HG03442 (cell line): ENCODE measurements at regions not wholly inside any gene's neighbourhood (a gene's known extent, or its start where the extent isn't known, plus 50 kb on each side); places are given as distances from the start of the nearest gene placed in this dataset.
"Not testable (repeated sequence)": the region's sequence is repeated elsewhere in the genome, so short reads cannot be mapped to it uniquely, and the experiment has no call there.

ENCODE experiments used
- ATAC-seq: cut with Tn5 transposase; IDR thresholded peaks from one replicate; pipeline ENCODE4 v1.9.1; 2021; ENCODE audit warnings: mild to moderate bottlenecking, moderate library complexity; ENCODE audit not compliant: unreplicated experiment

GRCh38 chr3:124133366-124133940 is 141.5 kb upstream of the ROPN1 start:
- no peak for ATAC-seq

- ATAC-seq, result no peak
These were observed 145.3 kb upstream of the ROPN1 start for GRCh38 chr3:124137216-124137615.

- no peak for ATAC-seq
These were observed 146.2 kb upstream of the ROPN1 start for GRCh38 chr3:124138148-124138547.

GRCh38 chr3:124140746-124141145 is 148.8 kb upstream of the ROPN1 start:
- ATAC-seq, result no peak

GRCh38 chr3:124142389-124142970 is 150.6 kb upstream of the ROPN1 start:
- no peak for ATAC-seq

GRCh38 chr3:124143047-124143446 is 151.1 kb upstream of the ROPN1 start:
- ATAC-seq, result no peak

GRCh38 chr3:124144035-124144814 is 152.3 kb upstream of the ROPN1 start:
- ATAC-seq, result no peak

- no peak for ATAC-seq
These were observed 155.5 kb upstream of the ROPN1 start for GRCh38 chr3:124147429-124147828.

GRCh38 chr3:124147946-124148345 is 156.0 kb upstream of the ROPN1 start:
- no peak for ATAC-seq

- ATAC-seq, result no peak
These were observed 157.2 kb upstream of the ROPN1 start for GRCh38 chr3:124149081-124149480.

- ATAC-seq, result no peak
These were observed 157.8 kb upstream of the ROPN1 start for GRCh38 chr3:124149771-124150170.

GRCh38 chr3:124152891-124153290 is 161.0 kb upstream of the ROPN1 start:
- not testable (repeated sequence) for ATAC-seq

GRCh38 chr3:124156866-124157712 is 165.2 kb upstream of the ROPN1 start:
- ATAC-seq, result no peak

- no peak for ATAC-seq
These were observed 165.8 kb upstream of the ROPN1 start for GRCh38 chr3:124157748-124158147.

- no peak for ATAC-seq
These were observed 166.4 kb upstream of the ROPN1 start for GRCh38 chr3:124158168-124158881.

- ATAC-seq, result no peak
These were observed 169.5 kb upstream of the ROPN1 start for GRCh38 chr3:124161448-124161847.

GRCh38 chr3:124163689-124164088 is 171.8 kb upstream of the ROPN1 start:
- ATAC-seq, result no peak

- no peak for ATAC-seq
These were observed 176.3 kb upstream of the ROPN1 start for GRCh38 chr3:124168271-124168670.

- no peak for ATAC-seq
These were observed 180.4 kb upstream of the ROPN1 start for GRCh38 chr3:124172283-124172682.

GRCh38 chr3:124172816-124173215 is 180.9 kb upstream of the ROPN1 start:
- no peak for ATAC-seq

- no peak for ATAC-seq
These were observed 182.6 kb upstream of the ROPN1 start for GRCh38 chr3:124174476-124174875.
